Lower lobe of right lung (tissue), 2 donors: ENCODE measurements at regions not wholly inside any gene's neighbourhood (a gene's known extent, or its start where the extent isn't known, plus 50 kb on each side); places are given as distances from the start of the nearest gene placed in this dataset.

Source experiments
- ATAC-seq, 2 donors: fragments of 200-7000 bp; cut with Tn5 transposase; one replicate each; pipeline ENCODE4 v1.9.1; 2020 to 2022; ENCODE audit warnings: mild to moderate bottlenecking in 2 of 2, moderate library complexity in 2 of 2
- DNase-seq: peaks from one replicate; pipeline ENCODE4 v3.0.0-alpha.2; 2020
- H3K27ac ChIP-seq: fragments of 200-600 bp; one replicate; pipeline ENCODE4 v1.8.0; 2022
- H3K27me3 ChIP-seq: fragments of 200-600 bp; one replicate; pipeline ENCODE4 v1.8.0; 2022; ENCODE audit warnings: low read depth
- H3K36me3 ChIP-seq: fragments of 200-600 bp; one replicate; pipeline ENCODE4 v1.8.0; 2022; ENCODE audit warnings: mild to moderate bottlenecking
- H3K4me1 ChIP-seq: fragments of 200-600 bp; one replicate; pipeline ENCODE4 v1.8.0; 2022
- H3K4me3 ChIP-seq: fragments of 200-600 bp; one replicate; pipeline ENCODE4 v1.8.0; 2022; ENCODE audit warnings: mild to moderate bottlenecking
- H3K9me3 ChIP-seq: fragments of 200-600 bp; one replicate; pipeline ENCODE4 v1.8.0; 2022
- intact Hi-C: fragments of 100-400 bp; cut with DNase I; formaldehyde crosslinking; loops from one replicate; pipeline ENCODE4 v1.11.0; 2022
- TF ChIP-seq, protein P1 (sequence below): fragments of 200-600 bp; IDR thresholded peaks from one replicate; pipeline ENCODE4 v1.8.0; 2022; ENCODE audit warnings: antibody characterized with exemption, mild to moderate bottlenecking
- donor health status: DM: no; HTN: yes; CAD: no; lungs with severe emphysema.

GRCh38 chr7:28356619-28357018, 55.7 kb upstream of the CREB5 start:
- intact Hi-C loops = no loop called here
- Histone ChIP-seq H3K36me3 (no peaks in the 10 kb centered on the region), H3K27me3 (no peaks in the 10 kb centered on the region), H3K4me1 (no peaks in the 10 kb centered on the region), H3K4me3 (no peak overlapping the region), H3K27ac (no peak overlapping the region), H3K9me3 (no peaks in the 10 kb centered on the region)
- DNase-seq (no peak), ATAC-seq (no peak)
- TF ChIP-seq, protein P1, sequence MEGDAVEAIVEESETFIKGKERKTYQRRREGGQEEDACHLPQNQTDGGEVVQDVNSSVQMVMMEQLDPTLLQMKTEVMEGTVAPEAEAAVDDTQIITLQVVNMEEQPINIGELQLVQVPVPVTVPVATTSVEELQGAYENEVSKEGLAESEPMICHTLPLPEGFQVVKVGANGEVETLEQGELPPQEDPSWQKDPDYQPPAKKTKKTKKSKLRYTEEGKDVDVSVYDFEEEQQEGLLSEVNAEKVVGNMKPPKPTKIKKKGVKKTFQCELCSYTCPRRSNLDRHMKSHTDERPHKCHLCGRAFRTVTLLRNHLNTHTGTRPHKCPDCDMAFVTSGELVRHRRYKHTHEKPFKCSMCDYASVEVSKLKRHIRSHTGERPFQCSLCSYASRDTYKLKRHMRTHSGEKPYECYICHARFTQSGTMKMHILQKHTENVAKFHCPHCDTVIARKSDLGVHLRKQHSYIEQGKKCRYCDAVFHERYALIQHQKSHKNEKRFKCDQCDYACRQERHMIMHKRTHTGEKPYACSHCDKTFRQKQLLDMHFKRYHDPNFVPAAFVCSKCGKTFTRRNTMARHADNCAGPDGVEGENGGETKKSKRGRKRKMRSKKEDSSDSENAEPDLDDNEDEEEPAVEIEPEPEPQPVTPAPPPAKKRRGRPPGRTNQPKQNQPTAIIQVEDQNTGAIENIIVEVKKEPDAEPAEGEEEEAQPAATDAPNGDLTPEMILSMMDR = no peak

- TF ChIP-seq, protein P1 = no peak
- Histone ChIP-seq H3K36me3 (no peaks in the 10 kb centered on the region), H3K9me3 (no peaks in the 10 kb centered on the region), H3K27me3 (no peaks in the 10 kb centered on the region), H3K4me1 (no peaks in the 10 kb centered on the region), H3K4me3 (no peak overlapping the region), H3K27ac (no peak overlapping the region)
- intact Hi-C loops = no loop called here
- ATAC-seq (peak in 1 of 2 donors; percentile 42), DNase-seq (no peak)
Observed at GRCh38 chr7:28358423-28358868, 53.9 kb upstream of the CREB5 start.

DNA sequence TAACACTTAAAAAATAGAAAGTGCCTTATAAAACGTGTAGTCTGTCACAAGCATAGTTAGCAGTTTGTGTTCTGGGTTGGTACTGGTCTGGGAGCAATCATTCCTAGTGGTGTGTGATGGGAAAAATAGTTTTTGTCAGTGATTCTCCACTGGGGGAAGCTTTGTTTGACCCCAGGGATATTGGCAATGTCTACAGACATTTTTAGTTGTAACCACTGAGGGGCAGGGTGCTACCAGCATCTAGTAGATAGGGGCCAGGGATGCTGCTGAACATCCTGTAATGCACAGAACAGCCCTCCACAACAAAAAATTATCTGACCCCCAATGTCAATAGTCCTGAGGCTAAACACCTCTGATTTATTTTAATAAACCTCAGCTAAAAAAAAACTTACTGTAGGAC, 51.6 kb upstream of the CREB5 start:
- H3K27ac ChIP-seq = no peak overlapping the region
- no peaks in the 10 kb centered on the region for H3K27me3 ChIP-seq
- H3K9me3 ChIP-seq = peaks cover 4% of the 10 kb centered on the region
- no peaks in the 10 kb centered on the region for H3K4me1 ChIP-seq
- H3K36me3 ChIP-seq = no peaks in the 10 kb centered on the region
- ATAC-seq (no peak), DNase-seq (no peak)
- intact Hi-C loops = no loop called here
- TF ChIP-seq, protein P1 = no peak
- no peak overlapping the region for H3K4me3 ChIP-seq

DNA sequence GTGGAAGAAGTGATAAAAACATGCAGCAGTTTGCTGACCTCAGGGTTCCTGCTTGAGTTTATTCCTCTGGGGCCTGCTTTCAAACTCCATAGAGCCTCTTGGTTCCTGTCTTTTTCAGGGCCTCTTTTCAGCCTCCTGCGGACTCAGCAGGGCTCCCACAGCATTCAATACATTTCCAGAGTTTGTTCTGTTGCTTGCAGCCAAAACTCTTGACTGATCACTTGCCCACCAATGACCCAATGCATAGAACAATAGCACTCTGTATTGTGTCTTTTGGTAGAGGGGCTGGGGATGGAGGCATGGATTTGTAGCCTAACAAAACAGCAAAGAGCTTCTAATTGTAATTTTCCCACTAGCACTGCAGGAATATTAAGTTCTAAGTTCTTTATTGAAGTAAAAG, 50.8 kb upstream of the CREB5 start:
- Histone ChIP-seq H3K4me1 (no peaks in the 10 kb centered on the region), H3K27me3 (no peaks in the 10 kb centered on the region), H3K9me3 (peaks cover 4% of the 10 kb centered on the region), H3K4me3 (no peak overlapping the region), H3K36me3 (no peaks in the 10 kb centered on the region), H3K27ac (no peak overlapping the region)
- intact Hi-C loops = no loop called here
- ATAC-seq (no peak), DNase-seq (no peak)
- TF ChIP-seq, protein P1 = no peak

DNA sequence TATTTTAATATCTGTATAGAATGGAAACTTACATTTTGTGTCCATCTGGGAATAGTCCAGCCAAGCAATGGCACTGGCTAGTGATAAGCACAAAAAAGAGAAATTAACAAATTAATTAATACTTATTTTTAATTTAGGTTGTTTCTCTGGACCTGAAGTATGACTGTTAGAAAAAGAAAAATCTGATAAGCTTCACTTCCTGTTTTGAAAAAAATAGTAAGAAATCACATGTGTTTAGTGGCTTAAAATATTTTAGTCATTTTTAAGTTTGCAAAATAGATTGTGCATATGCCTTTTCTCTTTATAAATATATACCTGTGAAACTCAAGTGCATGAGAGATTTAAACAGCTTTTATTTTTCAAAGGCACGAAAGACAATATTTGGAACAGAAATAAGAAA, 50.1 kb upstream of the CREB5 start:
- H3K4me3 ChIP-seq = no peak overlapping the region
- ATAC-seq (no peak), DNase-seq (no peak)
- H3K9me3 ChIP-seq = peaks cover 4% of the 10 kb centered on the region
- TF ChIP-seq, protein P1 = no peak
- no peaks in the 10 kb centered on the region for H3K4me1 ChIP-seq
- intact Hi-C loops = no loop called here
- H3K27me3 ChIP-seq = no peaks in the 10 kb centered on the region
- no peaks in the 10 kb centered on the region for H3K36me3 ChIP-seq
- no peak overlapping the region for H3K27ac ChIP-seq
